Retinal pigment epithelial cell (primary cell): ENCODE measurements at regions not wholly inside any gene's neighbourhood (a gene's known extent, or its start where the extent isn't known, plus 50 kb on each side); places are given as distances from the start of the nearest gene placed in this dataset.

Experiments
- DNase-seq: peaks from one replicate; pipeline ENCODE4 v3.0.0-alpha.2; 2010; ENCODE audit warnings: low read depth
- H3K4me3 ChIP-seq: 2 replicates; pipeline ENCODE4 v1.5.1; 2011; ENCODE audit warnings: mild to moderate bottlenecking, low read length, control low read depth, moderate library complexity
- TF ChIP-seq, protein P1 (sequence below): conservative IDR thresholded peaks from 2 replicates; pipeline ENCODE4 v1.5.1; 2011; ENCODE audit warnings: low read depth, low read length, control low read depth, inconsistent platforms

DNA sequence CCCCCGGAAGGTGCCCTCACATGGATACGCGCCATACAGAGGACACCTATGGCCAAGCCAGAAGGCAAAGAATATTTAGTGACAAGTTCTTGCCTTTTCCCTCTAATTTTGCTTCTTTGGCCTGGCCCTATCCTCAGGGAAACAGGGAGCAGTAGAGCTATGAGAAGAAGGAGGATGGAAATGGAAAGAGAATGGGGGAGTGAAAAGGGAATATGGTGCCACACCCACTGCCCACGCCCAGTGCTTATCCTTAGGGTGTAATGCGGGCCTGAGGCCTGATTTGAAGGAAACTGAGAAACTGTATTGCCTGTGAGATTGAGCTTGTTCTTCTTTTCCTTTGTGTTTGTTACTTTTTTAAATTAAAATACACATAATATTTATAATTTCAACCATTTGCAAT lies 255.1 kb downstream of the HS3ST3A1 start:
- DNase-seq: no peak
- H3K4me3 ChIP-seq: no peak overlapping the region
- TF ChIP-seq, protein P1, sequence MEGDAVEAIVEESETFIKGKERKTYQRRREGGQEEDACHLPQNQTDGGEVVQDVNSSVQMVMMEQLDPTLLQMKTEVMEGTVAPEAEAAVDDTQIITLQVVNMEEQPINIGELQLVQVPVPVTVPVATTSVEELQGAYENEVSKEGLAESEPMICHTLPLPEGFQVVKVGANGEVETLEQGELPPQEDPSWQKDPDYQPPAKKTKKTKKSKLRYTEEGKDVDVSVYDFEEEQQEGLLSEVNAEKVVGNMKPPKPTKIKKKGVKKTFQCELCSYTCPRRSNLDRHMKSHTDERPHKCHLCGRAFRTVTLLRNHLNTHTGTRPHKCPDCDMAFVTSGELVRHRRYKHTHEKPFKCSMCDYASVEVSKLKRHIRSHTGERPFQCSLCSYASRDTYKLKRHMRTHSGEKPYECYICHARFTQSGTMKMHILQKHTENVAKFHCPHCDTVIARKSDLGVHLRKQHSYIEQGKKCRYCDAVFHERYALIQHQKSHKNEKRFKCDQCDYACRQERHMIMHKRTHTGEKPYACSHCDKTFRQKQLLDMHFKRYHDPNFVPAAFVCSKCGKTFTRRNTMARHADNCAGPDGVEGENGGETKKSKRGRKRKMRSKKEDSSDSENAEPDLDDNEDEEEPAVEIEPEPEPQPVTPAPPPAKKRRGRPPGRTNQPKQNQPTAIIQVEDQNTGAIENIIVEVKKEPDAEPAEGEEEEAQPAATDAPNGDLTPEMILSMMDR: no peak

DNA sequence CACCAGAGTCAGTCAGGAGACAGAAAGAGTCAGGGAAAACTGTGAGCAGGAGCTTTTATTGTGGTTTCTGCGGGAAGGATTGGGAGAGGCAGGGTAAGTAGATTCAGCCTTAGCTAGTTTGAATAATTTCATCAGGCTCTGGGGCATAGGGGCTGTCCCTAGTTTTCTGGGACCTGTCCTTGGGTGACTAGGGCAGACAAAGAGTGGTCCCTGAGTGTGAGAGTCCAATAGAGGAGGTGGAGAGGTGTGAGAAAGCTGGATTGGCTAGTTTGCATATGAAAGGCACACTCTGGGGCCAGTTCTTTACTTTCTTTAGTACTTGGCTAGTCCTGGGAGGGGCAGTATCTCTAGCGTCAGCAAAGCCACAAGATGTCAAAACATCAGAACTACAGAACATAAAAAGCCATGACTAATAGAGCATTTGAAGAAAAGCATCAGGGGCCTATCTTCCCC lies 255.6 kb downstream of the HS3ST3A1 start:
- DNase-seq: peak; percentile 39
- H3K4me3 ChIP-seq: no peak overlapping the region
- TF ChIP-seq, protein P1: no peak

DNA sequence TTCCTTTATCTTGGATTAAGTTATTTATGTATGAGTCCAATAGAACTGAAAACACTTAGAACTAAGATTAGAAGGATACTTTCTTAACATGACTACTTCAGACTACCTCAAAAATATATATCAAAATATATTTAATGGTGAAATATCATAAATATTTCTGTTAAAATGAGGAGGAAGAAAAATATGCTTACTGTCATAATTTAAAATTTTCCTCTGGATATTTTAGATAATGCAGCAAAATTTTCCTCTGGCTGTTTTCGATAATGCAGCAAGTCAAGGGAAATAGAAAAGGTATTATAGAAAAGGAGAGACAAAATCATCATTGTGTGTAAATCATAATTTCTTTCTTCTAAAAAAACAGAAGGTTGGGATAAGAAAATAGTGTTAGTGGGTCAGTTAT lies 263.3 kb downstream of the HS3ST3A1 start:
- no peak for DNase-seq
- H3K4me3 ChIP-seq: no peak overlapping the region
- TF ChIP-seq, protein P1: no peak

DNA sequence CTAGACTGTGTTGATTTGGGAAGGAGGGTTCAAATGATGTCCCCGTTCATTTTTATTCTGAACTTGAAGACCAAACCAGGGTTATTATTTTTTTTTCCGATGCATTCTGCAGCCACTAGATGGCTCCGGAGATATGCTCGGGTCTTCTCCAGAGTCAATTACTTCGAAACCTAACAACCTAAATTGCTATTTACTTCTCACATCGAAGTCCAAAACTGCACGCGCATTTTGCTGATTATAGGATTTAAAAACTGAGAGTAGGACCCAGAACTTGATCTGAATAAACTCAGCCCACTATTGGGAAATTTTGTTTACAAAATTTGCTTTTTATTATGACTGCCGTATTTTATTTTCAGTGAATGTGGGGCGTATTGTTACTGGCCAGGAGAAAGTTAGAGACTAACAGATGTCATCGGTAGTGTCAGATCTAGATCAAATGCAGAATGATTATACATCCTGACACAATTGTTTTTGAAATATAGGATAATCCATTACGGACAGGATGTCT lies 263.8 kb downstream of the HS3ST3A1 start:
- TF ChIP-seq, protein P1: peak; percentile 89
- peak overlapping the region; percentile 37 for H3K4me3 ChIP-seq
- DNase-seq: no peak

DNA sequence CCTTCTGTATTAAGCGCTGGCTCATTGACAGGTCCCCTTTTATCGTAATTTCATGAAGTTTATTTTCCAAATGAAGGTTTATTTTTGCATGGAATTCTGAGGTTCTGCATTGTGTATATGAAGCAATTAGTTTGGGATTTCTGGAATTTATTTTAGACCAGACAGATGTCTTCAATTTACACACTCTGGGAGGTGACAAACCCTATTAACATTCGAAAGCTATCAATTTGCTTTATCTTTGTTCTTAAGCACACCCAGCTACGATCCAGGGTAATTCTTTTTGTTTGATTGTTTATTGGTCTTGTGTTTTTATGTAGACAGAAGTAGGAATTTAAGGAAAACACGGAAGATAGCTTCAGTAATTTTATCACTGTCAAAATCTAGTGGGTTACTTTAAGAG lies 264.6 kb downstream of the HS3ST3A1 start:
- H3K4me3 ChIP-seq: no peak overlapping the region
- no peak for DNase-seq
- TF ChIP-seq, protein P1: no peak

DNA sequence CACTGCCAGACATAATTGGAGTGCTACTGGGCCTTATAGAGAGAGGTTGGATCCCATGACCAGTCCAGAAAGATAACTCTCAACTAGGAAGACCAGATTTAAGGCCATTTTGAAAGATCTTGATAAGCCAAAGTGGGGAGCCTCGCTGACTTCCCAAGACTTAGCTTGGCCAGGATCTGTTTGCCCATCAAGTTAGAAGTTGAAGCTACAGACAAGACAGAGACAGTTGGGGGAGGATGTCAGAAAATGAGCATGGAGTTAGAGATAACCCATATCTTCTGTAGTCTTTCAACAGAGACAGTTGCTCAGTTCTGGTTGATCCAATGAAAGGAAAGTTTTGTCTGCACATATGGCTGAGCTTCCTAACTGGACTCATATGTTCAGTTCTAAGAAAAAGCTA lies 267.4 kb downstream of the HS3ST3A1 start:
- H3K4me3 ChIP-seq: no peak overlapping the region
- TF ChIP-seq, protein P1: no peak
- DNase-seq: no peak

DNA sequence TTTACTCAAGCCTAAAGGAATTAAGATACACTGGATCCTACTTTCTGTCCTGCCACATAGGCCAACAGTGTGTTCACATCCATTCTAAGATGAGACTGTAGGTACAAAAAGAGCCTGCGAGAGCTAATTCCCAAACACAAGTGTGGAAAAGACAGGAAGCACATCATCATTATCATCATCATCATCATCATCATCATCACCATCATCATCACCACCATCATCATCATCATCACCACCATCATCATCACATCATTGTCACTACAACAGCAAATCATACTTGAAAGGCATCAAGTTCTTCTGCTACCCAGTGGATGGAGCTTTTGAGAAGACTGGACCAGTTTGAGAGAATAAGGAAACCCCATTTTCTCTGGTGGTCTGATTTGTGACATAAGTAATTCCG lies 268.1 kb downstream of the HS3ST3A1 start:
- DNase-seq: no peak
- TF ChIP-seq, protein P1: no peak
- H3K4me3 ChIP-seq: no peak overlapping the region
